ENCODE measurements at regions not wholly inside any gene's neighbourhood (a gene's known extent, or its start where the extent isn't known, plus 50 kb on each side); places are given as distances from the start of the nearest gene placed in this dataset.

DNA sequence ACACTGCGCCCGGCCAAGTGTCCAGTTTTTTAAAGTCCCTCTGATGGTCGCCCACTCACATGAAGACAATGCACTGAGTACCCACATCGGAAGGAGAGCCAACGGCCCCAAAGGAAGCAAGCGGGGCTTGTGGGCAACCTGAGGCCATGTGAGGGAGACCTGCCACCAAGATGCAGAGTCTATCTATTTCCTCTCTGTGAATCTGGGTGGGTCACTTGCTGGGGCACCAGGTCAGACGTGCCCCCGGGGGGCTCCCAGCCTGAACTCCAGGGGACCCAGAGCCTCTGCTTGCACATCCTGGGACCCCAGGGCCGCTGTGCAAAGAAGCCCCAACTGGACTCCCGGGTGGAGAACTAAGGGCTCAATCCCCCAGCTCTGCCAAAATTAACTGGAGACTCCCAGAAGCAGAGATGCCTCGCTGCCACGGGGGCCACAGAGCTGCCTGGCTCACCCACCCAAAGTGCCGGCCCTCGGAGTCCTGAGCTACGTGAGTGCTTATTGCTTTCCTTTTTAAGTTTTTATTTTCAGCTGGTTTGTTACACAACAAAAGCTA, 106.4 kb downstream of the BRD1 start:
- H3K27me3 Mint-ChIP-seq = peaks cover 23% of the 10 kb centered on the region
- peaks cover 2% of the 10 kb centered on the region for H3K36me3 Mint-ChIP-seq
- DNase-seq (ENCODE audit: low spot score in 2 of 2) = no peak
- H3K27ac Mint-ChIP-seq = no peak overlapping the region
- H3K9me3 Mint-ChIP-seq = no peaks in the 10 kb centered on the region
- peaks cover 4% of the 10 kb centered on the region for H3K4me1 Mint-ChIP-seq
- H3K4me3 Mint-ChIP-seq = no peak overlapping the region
- no peak for ATAC-seq (ENCODE audit: low read depth)

DNA sequence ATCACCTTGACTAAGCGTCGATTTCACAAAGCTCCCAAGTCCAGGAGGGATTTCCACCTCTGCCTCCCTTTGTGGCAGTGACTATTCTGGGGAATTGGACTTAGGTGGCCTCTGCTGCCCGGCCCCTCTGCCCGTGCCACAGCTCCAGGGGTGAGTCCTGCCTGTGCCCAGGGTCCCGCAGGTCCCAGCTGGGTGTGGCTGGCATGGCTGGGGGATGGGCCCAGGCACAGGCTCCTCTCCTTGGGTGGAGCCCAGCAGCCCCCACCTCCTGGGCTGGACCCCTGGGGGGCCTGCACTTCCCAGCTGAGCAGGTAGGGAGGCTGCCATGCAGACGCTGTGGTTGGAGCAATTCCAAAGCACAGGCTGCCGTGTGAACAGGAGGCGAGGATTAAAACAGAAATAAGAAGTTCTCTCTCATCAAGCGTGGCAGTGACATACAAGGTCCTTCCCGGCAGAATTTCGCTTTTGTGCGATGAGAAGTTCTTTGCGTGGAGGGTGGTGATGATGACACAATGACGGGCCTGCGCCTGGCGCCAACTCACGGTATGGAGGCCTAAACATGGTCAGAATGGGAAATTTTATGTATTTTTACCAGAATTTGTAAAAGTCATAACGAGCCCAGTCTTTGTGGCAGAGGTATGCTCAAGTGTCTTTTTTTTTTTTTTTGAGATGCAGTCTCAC, 107.3 kb downstream of the BRD1 start:
- DNase-seq (ENCODE audit: low spot score in 2 of 2) = no peak
- Mint-ChIP-seq H3K4me3 (no peak overlapping the region), H3K36me3 (peaks cover 2% of the 10 kb centered on the region), H3K4me1 (peaks cover 4% of the 10 kb centered on the region), H3K27ac (no peak overlapping the region), H3K9me3 (no peaks in the 10 kb centered on the region), H3K27me3 (peaks cover 16% of the 10 kb centered on the region)
- no peak for ATAC-seq (ENCODE audit: low read depth)

- no peak overlapping the region for H3K4me3 Mint-ChIP-seq
- H3K9me3 Mint-ChIP-seq = no peaks in the 10 kb centered on the region
- H3K27ac Mint-ChIP-seq = no peak overlapping the region
- DNase-seq (ENCODE audit: low spot score in 2 of 2) (no peak), ATAC-seq (ENCODE audit: low read depth) (no peak)
- H3K36me3 Mint-ChIP-seq = peaks cover 2% of the 10 kb centered on the region
- peaks cover 3% of the 10 kb centered on the region for H3K4me1 Mint-ChIP-seq
- peaks cover 16% of the 10 kb centered on the region for H3K27me3 Mint-ChIP-seq
These were observed 108.6 kb downstream of the BRD1 start for GRCh38 chr22:49719046-49719445.

- H3K27ac Mint-ChIP-seq = no peak overlapping the region
- no peak overlapping the region for H3K4me3 Mint-ChIP-seq
- DNase-seq (ENCODE audit: low spot score in 2 of 2) = no peak
- no peaks in the 10 kb centered on the region for H3K36me3 Mint-ChIP-seq
- H3K4me1 Mint-ChIP-seq = no peaks in the 10 kb centered on the region
- H3K9me3 Mint-ChIP-seq = no peaks in the 10 kb centered on the region
- ATAC-seq (ENCODE audit: low read depth) = no peak
- H3K27me3 Mint-ChIP-seq = peaks cover 16% of the 10 kb centered on the region
These were observed 109.3 kb downstream of the BRD1 start for GRCh38 chr22:49718396-49718795.

DNA sequence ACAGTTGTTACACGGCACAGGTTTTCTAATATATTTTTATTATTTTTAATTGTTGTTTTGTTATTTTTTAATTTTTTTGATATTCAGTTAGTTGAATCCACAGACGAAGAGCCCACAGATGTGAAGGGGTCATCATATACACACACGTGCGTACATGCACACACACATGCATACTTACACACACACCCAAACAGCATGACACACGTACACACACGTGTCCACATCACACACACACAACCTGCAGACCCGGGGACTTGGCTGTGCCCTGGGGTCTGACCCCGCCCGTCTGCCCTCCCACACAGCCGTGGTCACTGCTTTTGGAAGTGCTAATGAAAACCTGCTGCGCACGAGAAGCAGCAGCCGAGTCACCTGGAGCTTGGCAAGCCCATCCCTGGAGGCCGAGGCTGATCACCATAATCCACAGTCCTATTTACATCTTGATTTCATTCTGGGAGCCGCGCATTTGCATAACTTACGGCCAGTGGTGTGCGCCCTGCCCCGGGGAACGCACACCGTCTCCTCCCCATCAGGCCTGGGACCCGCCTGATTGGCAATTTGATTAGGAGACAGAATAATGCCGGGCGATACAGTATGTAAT, 110.3 kb downstream of the BRD1 start:
- Mint-ChIP-seq H3K36me3 (no peaks in the 10 kb centered on the region), H3K4me1 (no peaks in the 10 kb centered on the region), H3K9me3 (no peaks in the 10 kb centered on the region), H3K27ac (no peak overlapping the region), H3K27me3 (peaks cover 15% of the 10 kb centered on the region), H3K4me3 (no peak overlapping the region)
- DNase-seq (ENCODE audit: low spot score in 2 of 2) (no peak), ATAC-seq (ENCODE audit: low read depth) (no peak)

DNA sequence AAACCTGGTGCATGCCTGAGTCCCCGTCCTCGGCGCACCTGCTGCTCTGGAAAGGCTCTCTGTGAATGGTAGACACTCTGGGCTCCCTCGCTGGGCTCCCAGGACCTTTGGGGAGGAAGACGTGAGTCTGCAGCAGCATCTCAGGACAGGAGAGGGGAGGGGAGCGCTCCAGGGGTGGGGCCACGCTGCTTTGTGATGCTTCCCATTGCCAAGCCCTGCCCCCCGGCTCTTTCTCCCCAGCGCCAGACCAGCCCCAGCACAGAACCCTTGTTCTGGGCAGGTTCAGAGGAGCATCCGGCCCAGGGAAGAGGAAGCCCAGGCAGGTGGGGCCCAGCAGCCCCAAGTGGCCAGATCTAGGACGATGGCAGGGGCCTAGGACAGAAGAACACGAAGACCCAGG, 111.2 kb downstream of the BRD1 start:
- H3K36me3 Mint-ChIP-seq = no peaks in the 10 kb centered on the region
- H3K4me1 Mint-ChIP-seq = no peaks in the 10 kb centered on the region
- DNase-seq (ENCODE audit: low spot score in 2 of 2) (no peak), ATAC-seq (ENCODE audit: low read depth) (no peak)
- H3K27ac Mint-ChIP-seq = no peak overlapping the region
- H3K4me3 Mint-ChIP-seq = no peak overlapping the region
- no peaks in the 10 kb centered on the region for H3K9me3 Mint-ChIP-seq
- peaks cover 17% of the 10 kb centered on the region for H3K27me3 Mint-ChIP-seq

DNA sequence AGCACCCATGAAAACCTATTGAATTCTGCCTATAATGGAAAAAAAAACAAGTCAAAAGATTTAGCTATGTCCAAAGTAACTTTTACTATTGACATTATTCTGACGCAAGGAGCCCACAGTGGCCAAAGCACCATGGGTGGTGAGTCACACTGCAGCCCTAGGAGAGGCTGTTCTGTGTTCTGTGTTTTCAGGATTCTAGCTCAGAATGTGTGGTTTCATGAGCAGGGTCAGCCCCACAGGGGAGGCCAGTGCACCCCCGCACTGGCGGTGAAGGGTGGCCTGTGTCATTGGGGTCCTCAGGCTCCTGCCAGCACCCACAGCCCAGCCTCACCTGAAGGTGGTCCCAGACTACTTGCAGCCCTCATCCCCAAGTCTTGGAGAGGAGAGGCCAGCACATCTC, 112.2 kb downstream of the BRD1 start:
- ATAC-seq (ENCODE audit: low read depth) (no peak), DNase-seq (ENCODE audit: low spot score in 2 of 2) (no peak)
- Mint-ChIP-seq H3K27me3 (peaks cover 25% of the 10 kb centered on the region), H3K27ac (no peak overlapping the region), H3K4me1 (no peaks in the 10 kb centered on the region), H3K36me3 (peaks cover 2% of the 10 kb centered on the region), H3K9me3 (peaks cover 3% of the 10 kb centered on the region), H3K4me3 (no peak overlapping the region)

DNA sequence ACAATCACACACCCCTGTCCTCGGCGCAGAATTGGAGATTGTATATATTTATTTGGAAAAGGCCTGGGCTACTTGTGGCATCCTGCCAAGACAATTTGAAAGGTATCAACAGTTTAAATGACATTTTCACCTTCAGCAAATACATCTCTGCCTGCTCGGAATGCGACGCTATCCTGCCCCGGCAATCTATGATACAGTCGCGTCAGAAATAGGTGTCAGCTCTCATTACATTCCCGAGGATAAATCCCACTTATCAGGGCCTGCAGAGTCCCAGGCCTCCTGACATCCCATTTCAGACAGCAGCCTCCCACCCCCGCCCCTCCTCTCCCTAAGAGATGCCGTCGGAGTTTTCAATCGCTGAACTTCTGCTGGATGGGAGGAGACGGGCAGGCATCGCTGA, 114.7 kb downstream of the BRD1 start:
- ATAC-seq (ENCODE audit: low read depth) (no peak), DNase-seq (ENCODE audit: low spot score in 2 of 2) (no peak)
- H3K36me3 Mint-ChIP-seq = peaks cover 2% of the 10 kb centered on the region
- no peak overlapping the region for H3K27ac Mint-ChIP-seq
- peaks cover 32% of the 10 kb centered on the region for H3K27me3 Mint-ChIP-seq
- H3K4me1 Mint-ChIP-seq = no peaks in the 10 kb centered on the region
- no peak overlapping the region for H3K4me3 Mint-ChIP-seq
- peaks cover 3% of the 10 kb centered on the region for H3K9me3 Mint-ChIP-seq

DNA sequence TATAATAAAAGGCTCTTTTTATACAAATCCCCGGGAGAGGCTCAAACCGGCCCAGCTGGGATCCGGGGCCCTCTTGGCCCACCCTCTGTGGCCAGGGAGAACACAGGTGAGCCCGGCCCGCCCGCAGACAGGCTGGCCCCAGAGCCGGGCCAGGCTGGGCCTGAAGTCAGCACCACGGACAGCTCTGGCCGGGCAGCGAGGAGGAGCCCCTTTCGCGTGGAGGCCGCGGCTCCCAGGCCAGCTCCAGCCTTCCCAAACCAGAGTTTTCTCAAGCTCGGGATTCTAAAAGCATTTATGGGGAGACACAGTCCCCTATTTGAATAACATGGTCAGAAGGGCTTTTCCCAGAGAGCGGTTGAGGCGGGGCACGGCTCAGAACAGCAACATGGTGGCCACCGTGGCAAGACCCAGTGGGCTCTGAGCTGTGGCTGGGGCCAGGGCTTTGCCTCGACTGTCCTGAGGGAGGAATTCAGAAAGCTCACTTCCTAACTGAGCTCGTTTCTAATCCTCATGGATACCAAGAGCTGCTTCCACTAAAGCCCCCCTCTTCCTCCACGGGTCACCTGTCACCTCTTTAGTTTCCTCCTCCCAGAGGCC, 115.4 kb downstream of the BRD1 start:
- Mint-ChIP-seq H3K4me1 (no peaks in the 10 kb centered on the region), H3K36me3 (peaks cover 2% of the 10 kb centered on the region), H3K27me3 (peaks cover 34% of the 10 kb centered on the region), H3K9me3 (peaks cover 3% of the 10 kb centered on the region), H3K27ac (no peak overlapping the region), H3K4me3 (no peak overlapping the region)
- no peak for DNase-seq (ENCODE audit: low spot score in 2 of 2)
- no peak for ATAC-seq (ENCODE audit: low read depth)

DNA sequence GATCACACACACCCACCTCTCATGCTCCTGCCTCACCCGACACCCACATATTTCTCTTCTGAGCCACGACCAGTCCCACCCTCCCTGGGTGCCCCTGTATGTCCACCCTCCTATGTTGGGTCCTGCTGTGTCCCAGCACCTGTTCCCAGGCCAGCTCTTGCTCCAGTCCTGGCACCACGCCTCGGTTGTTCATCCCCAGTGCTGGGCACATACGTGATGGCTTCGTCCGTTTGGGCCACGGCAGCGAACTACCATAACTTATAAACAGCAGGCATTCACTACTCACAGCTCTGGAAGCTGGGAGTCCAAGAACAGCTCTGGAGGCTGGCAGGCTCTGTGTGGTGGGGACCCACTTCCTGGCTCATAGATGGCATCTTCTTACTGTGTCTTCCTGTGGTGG, 116.9 kb downstream of the BRD1 start:
- Mint-ChIP-seq H3K9me3 (peaks cover 3% of the 10 kb centered on the region), H3K4me1 (no peaks in the 10 kb centered on the region), H3K27ac (no peak overlapping the region), H3K27me3 (peaks cover 31% of the 10 kb centered on the region), H3K36me3 (peaks cover 2% of the 10 kb centered on the region), H3K4me3 (no peak overlapping the region)
- no peak for DNase-seq (ENCODE audit: low spot score in 2 of 2)
- no peak for ATAC-seq (ENCODE audit: low read depth)

DNA sequence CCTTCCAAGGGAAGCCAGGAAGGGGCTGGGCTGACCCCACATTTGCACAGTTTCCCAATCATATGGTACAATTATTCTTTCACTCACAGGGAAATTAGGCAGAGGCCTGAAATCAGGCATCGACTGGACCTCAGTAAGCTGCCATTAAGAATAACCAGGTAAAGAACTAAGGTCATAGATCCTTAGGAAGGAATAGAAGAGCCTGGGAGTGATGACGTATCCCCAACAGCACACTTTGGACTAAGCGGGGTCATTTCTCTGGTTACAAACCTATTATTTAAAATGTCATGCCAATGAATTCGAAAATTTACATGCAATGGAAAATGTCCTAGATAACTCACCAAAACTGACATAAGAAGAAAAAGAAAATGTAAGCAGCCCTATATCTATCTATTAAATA, 118.2 kb downstream of the BRD1 start:
- no peaks in the 10 kb centered on the region for H3K4me1 Mint-ChIP-seq
- no peak for ATAC-seq (ENCODE audit: low read depth)
- H3K27ac Mint-ChIP-seq = no peak overlapping the region
- DNase-seq (ENCODE audit: low spot score in 2 of 2) = no peak
- peaks cover 35% of the 10 kb centered on the region for H3K27me3 Mint-ChIP-seq
- H3K4me3 Mint-ChIP-seq = no peak overlapping the region
- H3K36me3 Mint-ChIP-seq = peaks cover 2% of the 10 kb centered on the region
- peaks cover 3% of the 10 kb centered on the region for H3K9me3 Mint-ChIP-seq

DNA sequence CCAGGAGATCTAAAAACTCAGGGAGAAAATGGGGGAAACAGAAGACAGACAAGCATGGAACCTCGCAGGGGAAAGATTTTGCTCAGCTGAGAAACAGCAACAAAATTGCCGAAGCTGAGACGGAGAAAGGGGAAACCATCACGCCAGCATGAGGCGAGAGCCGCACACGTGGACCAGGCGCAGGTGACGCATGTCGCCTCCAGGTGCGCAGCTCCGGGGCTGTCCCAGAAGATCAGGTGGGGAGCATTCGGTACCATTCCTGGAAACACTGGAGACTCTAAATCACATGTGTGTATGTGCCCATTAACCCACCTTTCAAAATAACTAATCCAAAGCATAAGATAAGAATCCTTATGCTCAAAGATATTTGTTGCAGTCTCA, 121.7 kb downstream of the BRD1 start:
- Mint-ChIP-seq H3K9me3 (peaks cover 5% of the 10 kb centered on the region), H3K27me3 (peaks cover 29% of the 10 kb centered on the region), H3K36me3 (peaks cover 2% of the 10 kb centered on the region), H3K4me3 (no peak overlapping the region), H3K4me1 (no peaks in the 10 kb centered on the region), H3K27ac (no peak overlapping the region)
- no peak for ATAC-seq (ENCODE audit: low read depth)
- no peak for DNase-seq (ENCODE audit: low spot score in 2 of 2)

- Mint-ChIP-seq H3K4me1 (no peaks in the 10 kb centered on the region), H3K4me3 (no peak overlapping the region), H3K27ac (no peak overlapping the region), H3K9me3 (peaks cover 5% of the 10 kb centered on the region), H3K27me3 (peaks cover 28% of the 10 kb centered on the region), H3K36me3 (peaks cover 2% of the 10 kb centered on the region)
- no peak for ATAC-seq (ENCODE audit: low read depth)
- no peak for DNase-seq (ENCODE audit: low spot score in 2 of 2)
These were observed 122.3 kb downstream of the BRD1 start for GRCh38 chr22:49705216-49705971.
